Esophagus muscularis mucosa (tissue), 4 donors: ENCODE measurements at regions not wholly inside any gene's neighbourhood (a gene's known extent, or its start where the extent isn't known, plus 50 kb on each side); places are given as distances from the start of the nearest gene placed in this dataset.

ENCODE experiments used
- EP300 ChIP-seq: sonication (generic); formaldehyde crosslinking; IDR thresholded peaks from one replicate; pipeline ENCODE4 v1.6.1; 2017; ENCODE audit warnings: antibody characterized with exemption
- POLR2A ChIP-seq: fragments of 450-650 bp; IDR thresholded peaks from one replicate; pipeline ENCODE4 v1.6.1; 2017; ENCODE audit warnings: antibody characterized with exemption, moderate library complexity, mild to moderate bottlenecking, low read depth
- TF ChIP-seq, protein P1 (sequence below), 3 experiments: fragments of 200-600 bp in 2 of 3; fragments of 450-650 bp in 1 of 3; sonication (generic) in 2 of 3; IDR thresholded peaks; one replicate each; pipeline ENCODE4 v1.5.1; 2017 to 2019; ENCODE audit warnings: antibody characterized with exemption in 3 of 3, mild to moderate bottlenecking in 2 of 3, moderate library complexity in 1 of 3

DNA sequence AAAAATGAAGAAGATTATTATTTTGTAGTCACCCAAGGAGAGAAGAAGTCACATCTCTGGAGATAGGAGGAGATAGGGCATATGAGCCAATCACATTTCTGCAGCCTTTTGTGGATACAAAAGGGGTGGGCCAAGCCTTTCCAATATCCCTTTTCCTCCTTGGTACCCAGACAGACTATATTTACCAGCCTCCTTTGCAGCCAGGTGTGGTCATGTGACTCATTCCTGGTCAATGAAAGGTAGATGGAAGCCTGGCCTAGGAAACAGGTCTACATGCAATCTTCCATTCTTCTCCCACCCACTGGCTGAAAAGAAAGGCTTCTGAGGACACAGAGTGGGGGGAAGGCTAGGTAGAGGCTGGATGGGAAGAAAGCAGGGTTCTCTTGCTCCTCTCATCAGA is 58.1 kb upstream of the ERG start:
- TF ChIP-seq, protein P1, sequence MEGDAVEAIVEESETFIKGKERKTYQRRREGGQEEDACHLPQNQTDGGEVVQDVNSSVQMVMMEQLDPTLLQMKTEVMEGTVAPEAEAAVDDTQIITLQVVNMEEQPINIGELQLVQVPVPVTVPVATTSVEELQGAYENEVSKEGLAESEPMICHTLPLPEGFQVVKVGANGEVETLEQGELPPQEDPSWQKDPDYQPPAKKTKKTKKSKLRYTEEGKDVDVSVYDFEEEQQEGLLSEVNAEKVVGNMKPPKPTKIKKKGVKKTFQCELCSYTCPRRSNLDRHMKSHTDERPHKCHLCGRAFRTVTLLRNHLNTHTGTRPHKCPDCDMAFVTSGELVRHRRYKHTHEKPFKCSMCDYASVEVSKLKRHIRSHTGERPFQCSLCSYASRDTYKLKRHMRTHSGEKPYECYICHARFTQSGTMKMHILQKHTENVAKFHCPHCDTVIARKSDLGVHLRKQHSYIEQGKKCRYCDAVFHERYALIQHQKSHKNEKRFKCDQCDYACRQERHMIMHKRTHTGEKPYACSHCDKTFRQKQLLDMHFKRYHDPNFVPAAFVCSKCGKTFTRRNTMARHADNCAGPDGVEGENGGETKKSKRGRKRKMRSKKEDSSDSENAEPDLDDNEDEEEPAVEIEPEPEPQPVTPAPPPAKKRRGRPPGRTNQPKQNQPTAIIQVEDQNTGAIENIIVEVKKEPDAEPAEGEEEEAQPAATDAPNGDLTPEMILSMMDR (IDR thresholded peaks at IDR 0.05): no peak
- TF ChIP-seq POLR2A (no peak), EP300 (no peak)
